ENCODE measurements at regions not wholly inside any gene's neighbourhood (a gene's known extent, or its start where the extent isn't known, plus 50 kb on each side); places are given as distances from the start of the nearest gene placed in this dataset.

- TF ChIP-seq CREB1 (CRISPR knock-in tag; IDR thresholded peaks at IDR 0.05; ENCODE audit: low read depth): no peak
- TF ChIP-seq CTCF (conservative IDR thresholded peaks at IDR 0.05; ENCODE audit: low read depth in 2 of 2): no peak
- no peak for TF ChIP-seq EZH2 (IDR thresholded peaks at IDR 0.05; ENCODE audit: low read depth, unreplicated experiment)
- no peak for TF ChIP-seq REST (IDR thresholded peaks at IDR 0.05; ENCODE audit: unreplicated experiment)
Measured at GRCh38 chr3:71854706-71855105, 69.8 kb upstream of the PROK2 start.
